ENCODE measurements at regions not wholly inside any gene's neighbourhood (a gene's known extent, or its start where the extent isn't known, plus 50 kb on each side); places are given as distances from the start of the nearest gene placed in this dataset.

DNA sequence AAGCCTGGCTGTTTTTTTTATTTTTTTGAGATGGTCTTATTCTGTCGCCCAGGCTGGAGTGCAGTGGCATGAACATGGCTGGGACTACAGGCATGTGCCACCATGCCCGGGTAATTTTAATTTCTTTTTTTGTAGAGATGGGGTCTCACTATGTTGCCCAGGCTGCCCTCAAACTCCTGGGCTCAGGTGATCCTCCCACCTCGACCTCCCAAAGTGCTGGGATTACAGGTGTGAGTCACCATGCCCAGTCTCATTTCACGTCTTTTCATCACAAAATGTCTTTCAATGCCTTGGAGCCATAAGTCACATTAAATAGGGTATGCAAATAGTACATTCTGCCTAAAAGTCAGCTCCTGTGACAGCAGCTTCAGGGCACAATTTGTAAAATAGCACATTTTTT, 52.8 kb downstream of the SOX2 start:
- no peak overlapping the region for H3K9ac ChIP-seq (ENCODE audit: insufficient read length)
- no peak overlapping the region for H3K4me3 ChIP-seq
- no peaks in the 10 kb centered on the region for H3K9me3 ChIP-seq (ENCODE audit: low read depth, low read length)
- no peak for DNase-seq (ENCODE audit: low read depth, low spot score)
- no peaks in the 10 kb centered on the region for H3K36me3 ChIP-seq (ENCODE audit: insufficient read depth, low read length)
- H3K27ac ChIP-seq, result no peak overlapping the region
- TF ChIP-seq EZH2 (IDR thresholded peaks at IDR 0.05), result no peak

DNA sequence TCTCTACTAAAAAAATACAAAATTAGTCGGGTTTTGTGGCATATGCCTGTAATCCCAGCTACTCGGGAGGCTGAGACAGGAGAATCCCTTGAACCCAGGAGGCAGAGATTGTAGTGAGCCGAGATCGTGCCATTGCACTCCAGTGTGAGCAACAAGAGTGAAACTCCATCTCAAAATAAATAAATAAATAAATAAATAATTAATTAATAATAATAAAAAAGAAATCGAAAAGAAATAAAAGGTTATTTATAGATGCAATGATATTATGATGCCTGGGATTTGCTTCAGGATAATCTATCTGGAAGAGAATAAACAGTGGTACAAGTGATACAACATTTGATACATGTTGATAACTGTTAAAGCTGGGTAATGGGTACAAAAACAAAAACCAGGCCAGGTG, 58.6 kb downstream of the SOX2 start:
- Histone ChIP-seq H3K36me3 (ENCODE audit: insufficient read depth, low read length) (no peaks in the 10 kb centered on the region), H3K9me3 (ENCODE audit: low read depth, low read length) (no peaks in the 10 kb centered on the region), H3K9ac (ENCODE audit: insufficient read length) (no peak overlapping the region), H3K27ac (no peak overlapping the region), H3K4me3 (no peak overlapping the region)
- DNase-seq (ENCODE audit: low read depth, low spot score), result no peak
- no peak for TF ChIP-seq FOXP2 (optimal IDR thresholded peaks at IDR 0.05; ENCODE audit: control extremely low read depth, extremely low read length, insufficient read depth)
- TF ChIP-seq EZH2 (IDR thresholded peaks at IDR 0.05), result no peak
- no peak for TF ChIP-seq POLR2AphosphoS5 (IDR thresholded peaks at IDR 0.05; ENCODE audit: borderline replicate concordance, low read depth, low read length)

- no peaks in the 10 kb centered on the region for H3K36me3 ChIP-seq (ENCODE audit: insufficient read depth, low read length)
- DNase-seq (ENCODE audit: low read depth, low spot score), result no peak
- no peak for TF ChIP-seq FOXP2 (optimal IDR thresholded peaks at IDR 0.05; ENCODE audit: control extremely low read depth, extremely low read length, insufficient read depth)
- TF ChIP-seq EZH2 (IDR thresholded peaks at IDR 0.05), result no peak
- no peak for TF ChIP-seq POLR2AphosphoS5 (IDR thresholded peaks at IDR 0.05; ENCODE audit: borderline replicate concordance, low read depth, low read length)
- no peak overlapping the region for H3K4me3 ChIP-seq
- H3K9me3 ChIP-seq (ENCODE audit: low read depth, low read length), result no peaks in the 10 kb centered on the region
- H3K9ac ChIP-seq (ENCODE audit: insufficient read length), result no peak overlapping the region
- H3K27ac ChIP-seq, result no peak overlapping the region
Observed at GRCh38 chr3:181771120-181771519, 59.4 kb downstream of the SOX2 start.

DNA sequence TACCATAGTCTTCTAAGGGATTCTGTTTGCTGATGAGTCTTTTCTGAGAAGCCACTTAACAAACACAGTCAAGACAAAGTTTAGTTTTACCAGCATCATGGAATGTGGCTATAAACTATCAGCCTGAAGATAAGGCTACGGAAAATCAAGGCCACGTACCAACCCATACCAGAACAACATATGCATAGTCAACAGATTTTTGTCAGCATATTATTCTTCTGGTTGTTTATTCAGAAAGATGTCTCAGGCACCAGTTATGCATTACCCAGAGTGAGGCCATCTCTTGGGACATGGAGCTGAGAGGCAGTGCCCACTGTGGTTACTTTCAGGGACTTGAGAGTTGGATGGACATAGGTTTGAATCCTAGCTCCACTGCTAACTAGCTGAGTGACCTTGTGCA, 60.4 kb downstream of the SOX2 start:
- H3K27ac ChIP-seq, result no peak overlapping the region
- H3K4me3 ChIP-seq, result no peak overlapping the region
- H3K9me3 ChIP-seq (ENCODE audit: low read depth, low read length), result no peaks in the 10 kb centered on the region
- H3K36me3 ChIP-seq (ENCODE audit: insufficient read depth, low read length), result no peaks in the 10 kb centered on the region
- no peak for TF ChIP-seq POLR2AphosphoS5 (IDR thresholded peaks at IDR 0.05; ENCODE audit: borderline replicate concordance, low read depth, low read length)
- TF ChIP-seq FOXP2 (optimal IDR thresholded peaks at IDR 0.05; ENCODE audit: control extremely low read depth, extremely low read length, insufficient read depth), result no peak
- TF ChIP-seq EZH2 (IDR thresholded peaks at IDR 0.05), result no peak
- no peak for DNase-seq (ENCODE audit: low read depth, low spot score)
- no peak overlapping the region for H3K9ac ChIP-seq (ENCODE audit: insufficient read length)

DNA sequence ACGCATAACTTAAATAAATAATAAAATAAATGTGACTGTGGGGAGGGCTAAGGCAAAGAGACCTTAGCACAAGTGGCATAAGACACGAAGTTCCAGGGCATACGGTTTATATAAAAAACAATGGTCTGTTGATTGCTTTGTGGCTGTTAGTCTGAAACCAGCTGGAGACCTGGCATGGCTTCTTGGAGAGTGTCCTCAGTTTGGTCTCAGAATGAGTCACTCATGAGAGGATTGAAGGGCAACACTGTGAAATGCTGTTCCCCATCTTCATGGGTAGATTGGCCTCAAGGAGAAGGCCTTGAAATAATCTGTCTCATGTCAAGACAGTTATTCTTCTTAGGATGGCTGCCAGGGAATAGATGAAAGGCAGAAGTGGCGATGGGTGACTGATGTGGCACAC, 62.2 kb downstream of the SOX2 start:
- Histone ChIP-seq H3K9me3 (ENCODE audit: low read depth, low read length) (no peaks in the 10 kb centered on the region), H3K36me3 (ENCODE audit: insufficient read depth, low read length) (no peaks in the 10 kb centered on the region), H3K9ac (ENCODE audit: insufficient read length) (no peak overlapping the region), H3K27ac (no peak overlapping the region), H3K4me3 (no peak overlapping the region)
- no peak for DNase-seq (ENCODE audit: low read depth, low spot score)
- TF ChIP-seq FOXP2 (optimal IDR thresholded peaks at IDR 0.05; ENCODE audit: control extremely low read depth, extremely low read length, insufficient read depth) (no peak), POLR2AphosphoS5 (IDR thresholded peaks at IDR 0.05; ENCODE audit: borderline replicate concordance, low read depth, low read length) (no peak), EZH2 (IDR thresholded peaks at IDR 0.05) (no peak)

DNA sequence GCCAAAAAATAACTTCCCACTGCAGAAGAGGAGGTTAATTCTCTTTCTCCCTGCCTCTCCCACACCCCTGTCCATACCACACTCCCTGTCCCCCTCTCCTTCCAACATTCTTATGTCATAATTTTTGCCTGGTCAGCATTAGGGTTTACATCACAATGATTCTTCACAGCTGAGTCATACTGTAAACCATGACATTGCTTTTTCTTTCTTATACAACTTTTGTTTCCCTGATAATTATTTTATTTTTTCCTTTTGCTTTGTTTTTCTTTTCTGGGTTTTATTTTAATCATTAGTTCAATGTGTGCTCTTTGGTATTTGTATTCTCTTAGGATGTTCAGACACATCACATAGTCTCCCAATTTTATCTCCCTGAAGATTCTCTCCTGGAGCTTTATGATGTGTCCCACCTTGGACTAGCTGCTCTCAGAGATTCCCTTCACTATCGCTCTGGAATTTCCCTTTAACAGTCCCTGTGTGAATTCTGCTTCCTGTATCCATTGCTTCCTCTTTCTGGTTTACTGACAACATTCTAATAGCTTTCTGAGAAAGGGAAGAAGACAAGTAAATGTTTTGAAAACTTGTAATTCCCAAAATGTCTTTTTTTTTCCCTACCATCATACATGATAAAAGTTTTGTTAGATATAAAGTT, 70.7 kb downstream of the SOX2 start:
- Histone ChIP-seq H3K9ac (ENCODE audit: insufficient read length) (peak overlapping the region; percentile 56), H3K9me3 (ENCODE audit: low read depth, low read length) (no peaks in the 10 kb centered on the region), H3K4me3 (peak overlapping the region; percentile 55), H3K27ac (peak overlapping the region; percentile 77), H3K36me3 (ENCODE audit: insufficient read depth, low read length) (no peaks in the 10 kb centered on the region)
- DNase-seq (ENCODE audit: low read depth, low spot score), result no peak
- no peak for TF ChIP-seq FOXP2 (optimal IDR thresholded peaks at IDR 0.05; ENCODE audit: control extremely low read depth, extremely low read length, insufficient read depth)
- no peak for TF ChIP-seq POLR2AphosphoS5 (IDR thresholded peaks at IDR 0.05; ENCODE audit: borderline replicate concordance, low read depth, low read length)
- no peak for TF ChIP-seq EZH2 (IDR thresholded peaks at IDR 0.05)

DNA sequence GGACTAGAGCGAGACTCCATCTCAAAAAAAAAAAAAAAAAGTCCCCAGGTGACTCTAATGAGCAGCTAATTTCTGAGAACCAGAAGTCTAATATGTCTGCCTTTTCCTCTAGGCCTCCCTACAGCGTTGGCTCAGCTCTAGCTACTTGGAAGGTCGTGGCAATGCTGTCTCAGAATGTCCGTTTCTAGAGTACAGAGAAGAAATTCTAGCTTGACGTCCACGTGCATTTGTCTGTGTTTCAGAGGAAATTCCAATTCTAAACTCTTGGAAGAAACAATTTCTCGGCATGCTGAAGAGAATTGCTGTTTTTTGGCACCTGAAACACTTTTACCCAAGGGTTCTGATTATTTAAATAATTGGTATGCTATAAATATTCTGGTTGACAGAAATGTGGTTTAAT, 78.8 kb downstream of the SOX2 start:
- H3K36me3 ChIP-seq (ENCODE audit: insufficient read depth, low read length), result no peaks in the 10 kb centered on the region
- DNase-seq (ENCODE audit: low read depth, low spot score), result peak; percentile 65
- peak overlapping the region; percentile 92 for H3K27ac ChIP-seq
- TF ChIP-seq POLR2AphosphoS5 (IDR thresholded peaks at IDR 0.05; ENCODE audit: borderline replicate concordance, low read depth, low read length), result no peak; the same call in 1 of the 2 replicates
- no peak for TF ChIP-seq FOXP2 (optimal IDR thresholded peaks at IDR 0.05; ENCODE audit: control extremely low read depth, extremely low read length, insufficient read depth)
- TF ChIP-seq EZH2 (IDR thresholded peaks at IDR 0.05), result no peak
- H3K9me3 ChIP-seq (ENCODE audit: low read depth, low read length), result no peaks in the 10 kb centered on the region
- H3K9ac ChIP-seq (ENCODE audit: insufficient read length), result peak overlapping the region; percentile 46
- peak overlapping the region; percentile 61 for H3K4me3 ChIP-seq

DNA sequence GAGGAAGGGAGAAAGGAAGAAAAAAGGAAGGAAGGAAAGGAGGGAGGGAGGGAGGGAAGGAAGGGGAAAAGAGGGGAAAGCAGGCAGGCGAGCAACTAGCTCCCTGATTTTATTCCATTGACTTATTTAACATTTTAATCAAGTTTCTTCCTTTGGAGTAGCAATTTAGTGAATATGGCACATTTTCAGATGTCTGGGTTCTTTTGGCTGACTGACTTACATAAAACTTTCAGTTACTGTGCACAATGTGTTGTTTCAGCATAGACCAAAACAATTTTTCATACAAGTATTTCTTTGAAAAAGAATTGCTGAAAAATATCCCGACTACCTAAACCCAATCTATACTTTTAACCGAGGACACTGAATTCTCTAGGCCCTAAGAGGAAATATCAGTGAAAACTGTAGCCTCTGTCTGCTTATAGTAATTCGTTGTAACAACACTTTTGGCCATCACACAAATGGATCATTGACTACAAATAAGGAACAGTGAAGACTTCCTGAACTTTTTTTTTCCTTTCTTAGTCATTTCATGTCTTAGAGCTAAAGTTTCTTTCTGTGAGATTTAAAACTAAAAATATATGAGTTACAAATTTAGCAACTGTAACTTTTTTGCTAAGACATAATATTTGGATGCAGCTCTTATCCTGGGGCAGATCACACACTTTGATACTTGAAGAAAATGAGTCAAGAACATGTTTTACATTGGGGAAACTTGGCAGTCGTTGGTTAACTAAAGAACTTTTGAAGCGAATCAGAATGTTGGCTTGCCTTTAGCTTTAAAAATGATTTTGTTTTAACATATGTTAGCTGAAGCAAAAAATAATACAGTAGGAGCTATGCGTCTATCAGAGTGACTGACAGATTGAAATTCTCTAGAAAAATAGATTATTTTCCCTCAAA, 79.6 kb downstream of the SOX2 start:
- Histone ChIP-seq H3K9ac (ENCODE audit: insufficient read length) (peak overlapping the region; percentile 59), H3K4me3 (peak overlapping the region; percentile 61), H3K27ac (peak overlapping the region; percentile 92), H3K36me3 (ENCODE audit: insufficient read depth, low read length) (no peaks in the 10 kb centered on the region), H3K9me3 (ENCODE audit: low read depth, low read length) (no peaks in the 10 kb centered on the region)
- TF ChIP-seq FOXP2 (optimal IDR thresholded peaks at IDR 0.05; ENCODE audit: control extremely low read depth, extremely low read length, insufficient read depth), result no peak
- no peak for TF ChIP-seq EZH2 (IDR thresholded peaks at IDR 0.05)
- TF ChIP-seq POLR2AphosphoS5 (IDR thresholded peaks at IDR 0.05; ENCODE audit: borderline replicate concordance, low read depth, low read length), result no peak
- no peak for DNase-seq (ENCODE audit: low read depth, low spot score)
